ENCODE measurements at regions not wholly inside any gene's neighbourhood (a gene's known extent, or its start where the extent isn't known, plus 50 kb on each side); places are given as distances from the start of the nearest gene placed in this dataset.

DNA sequence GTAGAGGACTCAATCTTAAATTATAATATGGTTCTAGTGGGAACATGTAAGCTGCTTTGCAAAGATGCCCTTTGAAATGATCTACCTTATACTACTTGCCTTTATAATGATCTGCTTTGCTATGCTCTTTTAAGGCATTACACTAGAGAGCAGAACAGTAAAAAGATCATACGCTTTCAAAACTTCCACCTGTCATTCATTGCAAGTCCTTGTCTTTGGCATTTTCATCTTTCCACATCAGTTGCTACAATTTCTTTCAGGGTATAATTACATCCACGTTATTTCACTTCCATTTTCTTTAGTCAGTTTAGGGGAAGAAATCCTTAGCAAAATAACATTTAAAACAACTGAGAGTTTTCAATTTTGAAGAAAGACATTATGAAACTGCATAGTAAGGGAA is 80.3 kb downstream of the ACTBL2 start:
- Histone ChIP-seq H3K9me3 (no peaks in the 10 kb centered on the region), H3K27ac (no peak overlapping the region), H3K4me3 (no peak overlapping the region), H3K27me3 (replicated peaks; ENCODE audit: insufficient read depth) (no peaks in the 10 kb centered on the region), H3K4me1 (replicated peaks) (no peaks in the 10 kb centered on the region), H3K36me3 (no peaks in the 10 kb centered on the region)
- intact Hi-C loops (cut with DNase I): no loop called here
- DNase-seq (ENCODE audit: low spot score): no peak
- TF ChIP-seq POLR2A (IDR thresholded peaks at IDR 0.05) (no peak), POLR2AphosphoS5 (IDR thresholded peaks at IDR 0.05) (no peak)
- TF ChIP-seq, protein P1, sequence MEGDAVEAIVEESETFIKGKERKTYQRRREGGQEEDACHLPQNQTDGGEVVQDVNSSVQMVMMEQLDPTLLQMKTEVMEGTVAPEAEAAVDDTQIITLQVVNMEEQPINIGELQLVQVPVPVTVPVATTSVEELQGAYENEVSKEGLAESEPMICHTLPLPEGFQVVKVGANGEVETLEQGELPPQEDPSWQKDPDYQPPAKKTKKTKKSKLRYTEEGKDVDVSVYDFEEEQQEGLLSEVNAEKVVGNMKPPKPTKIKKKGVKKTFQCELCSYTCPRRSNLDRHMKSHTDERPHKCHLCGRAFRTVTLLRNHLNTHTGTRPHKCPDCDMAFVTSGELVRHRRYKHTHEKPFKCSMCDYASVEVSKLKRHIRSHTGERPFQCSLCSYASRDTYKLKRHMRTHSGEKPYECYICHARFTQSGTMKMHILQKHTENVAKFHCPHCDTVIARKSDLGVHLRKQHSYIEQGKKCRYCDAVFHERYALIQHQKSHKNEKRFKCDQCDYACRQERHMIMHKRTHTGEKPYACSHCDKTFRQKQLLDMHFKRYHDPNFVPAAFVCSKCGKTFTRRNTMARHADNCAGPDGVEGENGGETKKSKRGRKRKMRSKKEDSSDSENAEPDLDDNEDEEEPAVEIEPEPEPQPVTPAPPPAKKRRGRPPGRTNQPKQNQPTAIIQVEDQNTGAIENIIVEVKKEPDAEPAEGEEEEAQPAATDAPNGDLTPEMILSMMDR (IDR thresholded peaks at IDR 0.05): no peak
- 80% methylated on average over 2 of the region's 2 CpGs for WGBS

DNA sequence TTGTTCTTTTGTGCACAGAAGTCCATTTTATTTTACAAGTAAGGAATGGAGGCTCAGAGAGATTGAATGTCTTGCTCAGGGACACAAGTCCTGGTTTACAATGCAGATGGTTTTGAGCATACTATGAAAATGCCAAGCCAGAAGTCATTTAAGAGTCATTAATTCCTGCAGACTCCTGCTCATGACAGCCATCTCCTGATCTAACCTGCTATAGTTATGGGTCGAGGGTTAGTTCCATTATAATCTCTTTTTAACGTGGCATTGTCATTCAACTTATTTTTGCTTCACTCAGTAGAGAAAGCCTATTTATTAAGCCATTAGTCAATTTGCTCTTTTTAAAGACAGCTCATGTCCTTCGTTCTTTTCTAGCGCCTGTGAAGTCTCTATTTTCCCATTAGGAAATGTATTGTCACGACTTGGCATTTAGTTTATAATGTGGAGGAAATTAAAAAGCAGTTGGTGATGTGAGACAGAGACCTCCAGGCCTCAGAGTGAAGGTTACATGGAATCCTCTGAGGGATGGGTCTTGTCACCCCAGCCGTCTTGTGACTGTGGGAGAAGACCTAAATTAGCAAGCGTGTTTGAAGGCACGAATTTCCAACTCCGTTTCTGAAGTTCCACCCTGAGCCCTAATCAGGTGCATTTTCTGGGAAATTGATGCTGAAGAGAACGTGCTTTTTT is 84.1 kb downstream of the ACTBL2 start:
- Histone ChIP-seq H3K4me1 (replicated peaks) (no peaks in the 10 kb centered on the region), H3K27ac (no peak overlapping the region), H3K9me3 (no peaks in the 10 kb centered on the region), H3K36me3 (no peaks in the 10 kb centered on the region), H3K4me3 (no peak overlapping the region), H3K27me3 (replicated peaks; ENCODE audit: insufficient read depth) (no peaks in the 10 kb centered on the region)
- TF ChIP-seq, protein P1 (IDR thresholded peaks at IDR 0.05): no peak
- TF ChIP-seq POLR2AphosphoS5 (IDR thresholded peaks at IDR 0.05) (no peak), POLR2A (IDR thresholded peaks at IDR 0.05) (no peak)
- 87% methylated on average over 10 of the region's 10 CpGs for WGBS
- no peak for DNase-seq (ENCODE audit: low spot score)
- intact Hi-C loops (cut with DNase I): no loop called here

DNA sequence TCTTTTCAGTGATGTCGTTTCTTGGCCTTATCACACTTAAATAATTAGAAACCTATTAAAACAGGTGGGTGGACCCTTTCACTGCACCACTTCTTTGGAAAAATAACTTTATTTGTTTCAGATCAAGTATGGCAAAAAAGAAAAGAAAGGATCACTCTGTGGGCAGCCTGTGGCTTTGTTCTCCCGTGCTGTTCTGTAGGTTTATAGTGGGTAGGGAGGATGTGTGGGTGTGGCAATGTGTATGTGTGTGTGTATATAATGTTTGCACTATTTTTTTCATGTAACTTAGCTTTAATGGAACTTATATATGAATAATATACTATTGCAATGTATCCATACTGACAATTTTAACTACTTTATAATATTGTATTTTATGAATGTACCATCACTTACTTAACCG is 85.9 kb downstream of the ACTBL2 start:
- TF ChIP-seq POLR2AphosphoS5 (IDR thresholded peaks at IDR 0.05) (no peak), POLR2A (IDR thresholded peaks at IDR 0.05) (no peak)
- TF ChIP-seq, protein P1 (IDR thresholded peaks at IDR 0.05): no peak
- no peaks in the 10 kb centered on the region for H3K4me1 ChIP-seq (replicated peaks)
- no peak overlapping the region for H3K27ac ChIP-seq
- WGBS: 62% methylated on average over 3 of the region's 3 CpGs
- intact Hi-C loops (cut with DNase I): no loop called here
- no peaks in the 10 kb centered on the region for H3K9me3 ChIP-seq
- no peak for DNase-seq (ENCODE audit: low spot score)
- H3K4me3 ChIP-seq: no peak overlapping the region
- no peaks in the 10 kb centered on the region for H3K36me3 ChIP-seq
- H3K27me3 ChIP-seq (replicated peaks; ENCODE audit: insufficient read depth): no peaks in the 10 kb centered on the region

DNA sequence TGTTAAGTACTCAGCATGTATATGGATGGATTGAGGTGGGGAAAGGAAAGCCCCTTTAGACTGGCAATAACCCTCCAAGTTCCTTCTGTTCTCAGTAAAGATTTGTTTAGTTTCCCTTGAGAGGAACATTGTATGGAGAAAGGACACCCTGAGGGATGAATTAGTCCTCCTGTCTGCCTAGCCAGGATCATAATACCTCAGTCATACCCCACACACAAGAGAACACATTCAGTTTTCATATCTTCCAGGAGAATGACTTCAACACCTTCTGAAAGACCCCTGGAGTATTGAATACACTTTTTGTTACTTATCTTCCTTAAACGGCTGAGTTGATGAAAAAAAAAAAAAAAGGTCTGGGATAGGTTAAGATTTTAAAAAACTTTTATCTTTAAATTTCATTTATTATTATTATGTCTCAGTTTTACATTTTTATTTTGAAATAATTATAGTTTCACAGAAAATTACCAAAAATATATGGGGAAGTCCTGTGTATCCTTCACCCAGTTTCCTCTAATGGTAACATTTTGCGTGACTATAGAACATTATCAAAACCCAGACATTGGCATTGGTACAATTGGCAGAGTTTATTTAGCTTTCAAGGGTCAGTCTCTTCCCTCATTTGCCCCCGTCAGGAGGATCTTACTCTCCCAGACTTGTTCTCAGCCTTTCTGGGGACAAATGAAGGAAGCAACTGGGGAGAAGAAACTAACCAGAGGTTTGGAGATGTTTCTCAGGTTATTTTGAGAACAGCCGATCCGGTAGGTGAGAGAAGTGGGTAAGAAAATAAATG is 88.0 kb downstream of the ACTBL2 start:
- Histone ChIP-seq H3K4me1 (replicated peaks) (no peaks in the 10 kb centered on the region), H3K4me3 (no peak overlapping the region), H3K36me3 (no peaks in the 10 kb centered on the region), H3K27me3 (replicated peaks; ENCODE audit: insufficient read depth) (no peaks in the 10 kb centered on the region), H3K9me3 (no peaks in the 10 kb centered on the region), H3K27ac (no peak overlapping the region)
- TF ChIP-seq POLR2A (IDR thresholded peaks at IDR 0.05) (no peak), POLR2AphosphoS5 (IDR thresholded peaks at IDR 0.05) (no peak)
- TF ChIP-seq, protein P1 (IDR thresholded peaks at IDR 0.05): no peak
- WGBS: 91% methylated on average over 5 of the region's 5 CpGs
- intact Hi-C loops (cut with DNase I): no loop called here
- DNase-seq (ENCODE audit: low spot score): no peak

DNA sequence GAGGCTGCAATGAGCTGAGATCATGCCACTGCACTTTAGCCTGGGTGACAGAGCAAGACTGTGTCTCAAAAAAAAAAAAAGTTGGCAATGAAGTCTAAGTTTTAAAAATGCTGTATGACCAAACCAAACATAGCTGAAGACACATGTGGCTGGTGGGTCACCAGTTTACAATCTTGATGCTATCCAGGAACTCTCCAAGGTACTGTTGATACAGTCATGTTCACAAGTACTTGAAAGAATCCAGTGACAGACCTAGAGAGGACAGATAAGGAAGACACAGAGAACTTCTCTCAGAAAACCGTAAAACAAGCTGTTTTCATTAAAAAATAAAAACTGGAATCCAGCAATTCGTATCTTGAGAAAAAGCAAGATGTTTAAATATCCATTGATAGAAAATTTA is 95.7 kb downstream of the ACTBL2 start:
- Histone ChIP-seq H3K9me3 (no peaks in the 10 kb centered on the region), H3K4me1 (replicated peaks) (no peaks in the 10 kb centered on the region), H3K4me3 (no peak overlapping the region), H3K27ac (no peak overlapping the region), H3K36me3 (no peaks in the 10 kb centered on the region), H3K27me3 (replicated peaks; ENCODE audit: insufficient read depth) (no peaks in the 10 kb centered on the region)
- WGBS: 79% methylated on average over 2 of the region's 2 CpGs
- TF ChIP-seq, protein P1 (IDR thresholded peaks at IDR 0.05): no peak
- TF ChIP-seq POLR2A (IDR thresholded peaks at IDR 0.05): no peak
- TF ChIP-seq POLR2AphosphoS5 (IDR thresholded peaks at IDR 0.05): no peak
- intact Hi-C loops (cut with DNase I): no loop called here
- DNase-seq (ENCODE audit: low spot score): no peak

All from prostate gland (tissue), 2 donors.